Muscle of back (tissue), 3 donors: ENCODE measurements at regions not wholly inside any gene's neighbourhood (a gene's known extent, or its start where the extent isn't known, plus 50 kb on each side); places are given as distances from the start of the nearest gene placed in this dataset.

ENCODE experiments used
- DNase-seq, 3 donors: peaks; one replicate each; pipeline versions ENCODE4 v3.0.0 to v3.0.0-alpha.2; 2013

GRCh38 chr3:111351334-111351733 lies 190.7 kb upstream of the CD96 start:
- DNase-seq = no peak

- no peak for DNase-seq
Observed at GRCh38 chr3:111352585-111352984, 189.4 kb upstream of the CD96 start.

GRCh38 chr3:111359261-111360030 lies 182.6 kb upstream of the CD96 start:
- no peak for DNase-seq

- no peak for DNase-seq
Observed at GRCh38 chr3:111362381-111363009, 179.5 kb upstream of the CD96 start.

GRCh38 chr3:111366515-111366914 lies 175.5 kb upstream of the CD96 start:
- DNase-seq = no peak

GRCh38 chr3:111368056-111368455 lies 173.9 kb upstream of the CD96 start:
- DNase-seq = no peak

- DNase-seq = no peak
Observed at GRCh38 chr3:111369958-111370357, 172.0 kb upstream of the CD96 start.

- DNase-seq = no peak
Observed at GRCh38 chr3:111373239-111373638, 168.8 kb upstream of the CD96 start.

- no peak for DNase-seq
Observed at GRCh38 chr3:111373861-111374260, 168.1 kb upstream of the CD96 start.

- no peak for DNase-seq
Observed at GRCh38 chr3:111385971-111386495, 156.0 kb upstream of the CD96 start.

- no peak for DNase-seq
Observed at GRCh38 chr3:111392894-111393398, 149.1 kb upstream of the CD96 start.

GRCh38 chr3:111412656-111413055 lies 129.3 kb upstream of the CD96 start:
- no peak for DNase-seq

- peak in 2 of 3 donors; percentile 30 to 48 for DNase-seq
Observed at GRCh38 chr3:111414531-111414930, 127.5 kb upstream of the CD96 start.

GRCh38 chr3:111415018-111415417 lies 127.0 kb upstream of the CD96 start:
- DNase-seq = peak in 2 of 3 donors; percentile 14 to 36

- no peak for DNase-seq
Observed at GRCh38 chr3:111418391-111418790, 123.6 kb upstream of the CD96 start.

GRCh38 chr3:111428301-111428700 lies 113.7 kb upstream of the CD96 start:
- DNase-seq = no peak

GRCh38 chr3:111434941-111435622 lies 106.9 kb upstream of the CD96 start:
- no peak for DNase-seq

GRCh38 chr3:111438283-111438682 lies 103.7 kb upstream of the CD96 start:
- DNase-seq = no peak

GRCh38 chr3:111454551-111454950 lies 87.4 kb upstream of the CD96 start:
- no peak for DNase-seq

- DNase-seq = peak in 2 of 3 donors; percentile 12 to 25
Observed at GRCh38 chr3:111465081-111465670, 76.8 kb upstream of the CD96 start.

- DNase-seq = no peak
Observed at GRCh38 chr3:111470032-111470431, 72.0 kb upstream of the CD96 start.

GRCh38 chr3:111471831-111472230 lies 70.2 kb upstream of the CD96 start:
- DNase-seq = no peak
